DND-41 (cell line): ENCODE measurements at regions not wholly inside any gene's neighbourhood (a gene's known extent, or its start where the extent isn't known, plus 50 kb on each side); places are given as distances from the start of the nearest gene placed in this dataset.

Experiments used
- ATAC-seq: fragments of 200-7000 bp; cut with Tn5 transposase; 3 replicates; pipeline ENCODE4 v1.9.1; 2021; ENCODE audit warnings: low read depth; ENCODE audit not compliant: insufficient read depth
- DNase-seq: peaks from one replicate; pipeline ENCODE4 v3.0.0-alpha.2; 2020
- H2AFZ ChIP-seq: 2 replicates; pipeline ENCODE4 v1.6.0; 2012; ENCODE audit warnings: low read depth, low read length
- H3K27ac ChIP-seq: 2 replicates; pipeline ENCODE4 v1.5.1; 2012; ENCODE audit warnings: low read length, inconsistent platforms
- H3K27me3 ChIP-seq: fragments of 200-600 bp; sonication (generic); 2 replicates; pipeline ENCODE4 v1.6.0; 2012; ENCODE audit warnings: low read length, mild to moderate bottlenecking, inconsistent platforms; ENCODE audit not compliant: insufficient read depth, poor library complexity
- H3K36me3 ChIP-seq: 2 replicates; pipeline ENCODE4 v1.5.1; 2012; ENCODE audit warnings: low read length, inconsistent platforms; ENCODE audit not compliant: insufficient read depth
- H3K4me1 ChIP-seq: 2 replicates; pipeline ENCODE4 v1.5.1; 2012; ENCODE audit warnings: mild to moderate bottlenecking, low read length; ENCODE audit not compliant: insufficient read depth
- H3K4me2 ChIP-seq: 2 replicates; pipeline ENCODE4 v1.6.0; 2012; ENCODE audit warnings: mild to moderate bottlenecking, moderate library complexity, low read length, inconsistent platforms; ENCODE audit not compliant: insufficient read depth
- H3K4me3 ChIP-seq, 2 experiments: fragments of 200-600 bp in 1 of 2; shearing (Covaris generic) in 1 of 2; 2 replicates each; pipeline ENCODE4 v1.5.1; 2012 to 2016; ENCODE audit warnings: inconsistent platforms in 2 of 2, low read length in 2 of 2, mild to moderate bottlenecking in 2 of 2, low read depth in 1 of 2, moderate library complexity in 1 of 2
- H3K79me2 ChIP-seq: 2 replicates; pipeline ENCODE4 v1.6.0; 2012; ENCODE audit warnings: low read length, inconsistent platforms; ENCODE audit not compliant: insufficient read depth
- H3K9ac ChIP-seq: 2 replicates; pipeline ENCODE4 v1.6.0; 2012; ENCODE audit warnings: low read depth, mild to moderate bottlenecking, inconsistent platforms, low read length, moderate library complexity
- H3K9me3 ChIP-seq: 2 replicates; pipeline ENCODE4 v1.5.1; 2012; ENCODE audit warnings: low read length, moderate library complexity, mild to moderate bottlenecking, inconsistent platforms; ENCODE audit not compliant: insufficient read depth, severe bottlenecking
- H4K20me1 ChIP-seq: 2 replicates; pipeline ENCODE4 v1.6.0; 2012; ENCODE audit warnings: low read length; ENCODE audit not compliant: insufficient read depth
- EZH2 ChIP-seq: IDR thresholded peaks from 3 replicates; pipeline ENCODE4 v1.6.1; 2012; ENCODE audit warnings: borderline replicate concordance, low read depth, mild to moderate bottlenecking, moderate library complexity, low read length, inconsistent platforms; ENCODE audit not compliant: severe bottlenecking
- TF ChIP-seq, protein P1 (sequence below): IDR thresholded peaks from 2 replicates; pipeline ENCODE4 v1.5.1; 2012; ENCODE audit warnings: borderline replicate concordance, low read length, moderate library complexity, mild to moderate bottlenecking; ENCODE audit not compliant: poor library complexity, severe bottlenecking; ENCODE audit errors: extremely low read depth

DNA sequence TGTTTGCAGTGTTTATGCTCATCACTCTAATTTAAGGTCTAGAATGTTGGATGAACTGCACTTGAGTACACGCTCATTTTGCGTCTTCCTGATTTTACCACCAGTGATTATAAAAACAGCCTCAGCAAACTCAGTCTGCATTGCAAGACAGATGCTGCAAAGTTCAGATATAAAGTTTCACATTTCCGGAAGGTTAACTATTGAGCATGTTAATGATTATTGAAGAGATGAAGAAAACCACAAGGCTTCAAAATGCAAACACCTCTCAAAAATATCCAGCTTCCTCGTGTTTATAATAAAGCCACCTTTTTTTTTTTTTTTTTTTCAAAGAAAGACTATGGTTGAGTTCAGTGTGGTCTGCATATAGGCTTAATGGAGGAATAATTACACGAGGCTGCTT is 92.1 kb upstream of the BMP4 start:
- H3K27me3 ChIP-seq: no peaks in the 10 kb centered on the region
- no peak overlapping the region for H3K4me2 ChIP-seq
- ATAC-seq (no peak), DNase-seq (no peak)
- no peak for TF ChIP-seq EZH2
- TF ChIP-seq, protein P1, sequence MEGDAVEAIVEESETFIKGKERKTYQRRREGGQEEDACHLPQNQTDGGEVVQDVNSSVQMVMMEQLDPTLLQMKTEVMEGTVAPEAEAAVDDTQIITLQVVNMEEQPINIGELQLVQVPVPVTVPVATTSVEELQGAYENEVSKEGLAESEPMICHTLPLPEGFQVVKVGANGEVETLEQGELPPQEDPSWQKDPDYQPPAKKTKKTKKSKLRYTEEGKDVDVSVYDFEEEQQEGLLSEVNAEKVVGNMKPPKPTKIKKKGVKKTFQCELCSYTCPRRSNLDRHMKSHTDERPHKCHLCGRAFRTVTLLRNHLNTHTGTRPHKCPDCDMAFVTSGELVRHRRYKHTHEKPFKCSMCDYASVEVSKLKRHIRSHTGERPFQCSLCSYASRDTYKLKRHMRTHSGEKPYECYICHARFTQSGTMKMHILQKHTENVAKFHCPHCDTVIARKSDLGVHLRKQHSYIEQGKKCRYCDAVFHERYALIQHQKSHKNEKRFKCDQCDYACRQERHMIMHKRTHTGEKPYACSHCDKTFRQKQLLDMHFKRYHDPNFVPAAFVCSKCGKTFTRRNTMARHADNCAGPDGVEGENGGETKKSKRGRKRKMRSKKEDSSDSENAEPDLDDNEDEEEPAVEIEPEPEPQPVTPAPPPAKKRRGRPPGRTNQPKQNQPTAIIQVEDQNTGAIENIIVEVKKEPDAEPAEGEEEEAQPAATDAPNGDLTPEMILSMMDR: no peak
- H3K4me1 ChIP-seq: no peaks in the 10 kb centered on the region; the same call in 1 of the 2 replicates
- H3K79me2 ChIP-seq: no peaks in the 10 kb centered on the region
- no peak overlapping the region for H3K27ac ChIP-seq
- H3K9me3 ChIP-seq: no peaks in the 10 kb centered on the region
- no peaks in the 10 kb centered on the region for H3K36me3 ChIP-seq
- no peak overlapping the region for H2AFZ ChIP-seq
- H3K9ac ChIP-seq: no peak overlapping the region
- H3K4me3 ChIP-seq: no peak overlapping the region
- no peaks in the 10 kb centered on the region for H4K20me1 ChIP-seq

DNA sequence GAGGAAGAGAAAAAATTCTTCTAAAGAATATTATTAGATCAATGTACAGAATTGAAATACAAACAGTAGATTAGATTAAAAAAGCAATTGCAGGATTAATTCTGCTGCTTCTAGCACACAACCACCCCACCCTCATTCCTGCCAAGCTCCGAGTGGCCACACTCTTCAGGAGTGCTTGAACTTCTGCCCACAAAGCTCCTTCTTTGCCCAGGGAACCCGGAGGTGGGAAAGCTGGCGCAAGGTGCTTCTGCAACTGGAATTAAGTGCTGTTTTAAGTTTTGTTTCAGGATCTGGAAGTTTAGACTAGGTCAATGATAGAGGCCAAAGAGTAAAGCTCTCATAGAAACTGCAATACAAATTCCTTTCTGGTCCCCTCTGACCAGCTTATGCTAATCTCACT is 94.1 kb upstream of the BMP4 start:
- DNase-seq (no peak), ATAC-seq (no peak)
- no peaks in the 10 kb centered on the region for H4K20me1 ChIP-seq
- H3K4me2 ChIP-seq: no peak overlapping the region
- H3K79me2 ChIP-seq: no peaks in the 10 kb centered on the region
- H3K4me1 ChIP-seq: no peaks in the 10 kb centered on the region; the same call in 1 of the 2 replicates
- no peak overlapping the region for H3K27ac ChIP-seq
- H3K36me3 ChIP-seq: no peaks in the 10 kb centered on the region
- no peaks in the 10 kb centered on the region for H3K9me3 ChIP-seq
- no peaks in the 10 kb centered on the region for H3K27me3 ChIP-seq
- no peak overlapping the region for H3K9ac ChIP-seq
- no peak overlapping the region for H3K4me3 ChIP-seq
- H2AFZ ChIP-seq: no peak overlapping the region
- no peak for TF ChIP-seq EZH2
- TF ChIP-seq, protein P1: no peak

DNA sequence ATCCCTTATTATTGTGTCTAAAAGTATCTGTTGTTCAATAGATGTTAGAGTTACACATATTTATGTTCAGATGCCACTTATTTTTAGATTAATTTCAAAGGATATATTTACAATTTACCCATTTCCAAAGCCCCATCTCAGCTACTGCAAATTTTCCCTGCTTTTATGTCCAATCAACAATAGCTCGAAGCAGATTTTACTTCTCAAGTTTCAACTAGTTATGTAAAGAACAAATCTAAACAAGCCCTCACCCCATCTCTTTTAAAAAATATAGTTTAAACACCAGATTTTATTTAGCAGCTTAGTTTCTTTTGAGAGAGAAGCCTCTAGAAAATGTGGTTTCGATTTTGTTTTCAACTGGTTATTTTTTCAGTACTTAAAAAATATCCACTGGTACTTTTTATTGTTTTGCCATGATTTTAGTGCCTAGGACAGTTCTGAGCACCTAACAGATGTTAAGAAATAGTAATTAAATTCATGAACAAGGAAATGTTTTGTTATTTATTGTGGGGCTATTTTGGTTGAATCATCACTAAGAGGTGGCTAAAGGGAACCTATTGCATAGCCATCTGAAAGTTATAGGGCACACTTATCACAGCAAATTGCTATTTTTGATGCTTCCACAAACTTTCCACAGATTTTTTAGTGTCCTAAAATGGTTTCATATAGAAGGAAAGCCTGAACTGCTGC is 96.2 kb upstream of the BMP4 start:
- H3K36me3 ChIP-seq: no peaks in the 10 kb centered on the region
- H3K4me1 ChIP-seq: no peaks in the 10 kb centered on the region; the same call in 1 of the 2 replicates
- H3K9me3 ChIP-seq: no peaks in the 10 kb centered on the region
- H3K4me2 ChIP-seq: no peak overlapping the region
- H3K27ac ChIP-seq: no peak overlapping the region
- H4K20me1 ChIP-seq: no peaks in the 10 kb centered on the region
- H2AFZ ChIP-seq: no peak overlapping the region
- no peaks in the 10 kb centered on the region for H3K79me2 ChIP-seq
- ATAC-seq: no peak
- H3K9ac ChIP-seq: no peak overlapping the region
- H3K4me3 ChIP-seq: no peak overlapping the region
- no peak for DNase-seq
- TF ChIP-seq, protein P1: no peak
- no peak for TF ChIP-seq EZH2
- no peaks in the 10 kb centered on the region for H3K27me3 ChIP-seq

DNA sequence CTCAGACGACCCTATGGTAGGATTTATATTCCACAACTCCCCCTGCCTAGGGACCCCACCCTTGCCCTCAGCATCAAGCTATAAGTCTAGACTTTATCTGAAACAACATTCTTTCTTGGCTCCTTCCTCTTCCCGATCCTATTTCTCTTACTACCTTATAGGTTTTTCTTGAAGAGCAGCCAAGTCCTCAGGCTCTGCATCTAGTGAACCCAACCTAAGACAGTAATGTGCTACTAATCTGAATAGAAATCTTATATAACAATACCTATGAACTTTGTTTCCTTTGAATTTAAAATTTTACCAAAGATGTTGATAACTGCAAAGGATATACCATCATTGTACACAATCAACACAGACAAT is 96.7 kb upstream of the BMP4 start:
- H3K4me3 ChIP-seq: no peak overlapping the region
- ATAC-seq (no peak), DNase-seq (no peak)
- no peaks in the 10 kb centered on the region for H3K9me3 ChIP-seq
- H2AFZ ChIP-seq: no peak overlapping the region
- H4K20me1 ChIP-seq: no peaks in the 10 kb centered on the region
- H3K36me3 ChIP-seq: no peaks in the 10 kb centered on the region
- H3K27ac ChIP-seq: no peak overlapping the region
- H3K9ac ChIP-seq: no peak overlapping the region
- H3K79me2 ChIP-seq: no peaks in the 10 kb centered on the region
- no peak overlapping the region for H3K4me2 ChIP-seq
- H3K4me1 ChIP-seq: no peaks in the 10 kb centered on the region; the same call in 1 of the 2 replicates
- no peaks in the 10 kb centered on the region for H3K27me3 ChIP-seq
- TF ChIP-seq, protein P1: no peak
- TF ChIP-seq EZH2: no peak
